Liver (tissue), 3 donors: ENCODE measurements at regions not wholly inside any gene's neighbourhood (a gene's known extent, or its start where the extent isn't known, plus 50 kb on each side); places are given as distances from the start of the nearest gene placed in this dataset.

Experiments used
- EGR1 ChIP-seq, 2 donors: IDR thresholded peaks; 2 replicates each; pipeline ENCODE4 v1.6.1; 2016 to 2018; ENCODE audit warnings: antibody characterized with exemption in 2 of 2, low read depth in 2 of 2
- FOXA1 ChIP-seq: IDR thresholded peaks from 2 replicates; pipeline ENCODE4 v1.6.1; 2016; ENCODE audit warnings: antibody characterized with exemption
- GABPA ChIP-seq, 2 donors: IDR thresholded peaks in 1 of 2; conservative IDR thresholded peaks in 1 of 2; 2 replicates each; pipeline ENCODE4 v1.6.1; 2016; ENCODE audit warnings: antibody characterized with exemption in 2 of 2, mild to moderate bottlenecking in 1 of 2, moderate library complexity in 1 of 2
- HNF4G ChIP-seq: IDR thresholded peaks from 2 replicates; pipeline ENCODE4 v1.6.1; 2016; ENCODE audit warnings: antibody characterized with exemption
- RAD21 ChIP-seq, 2 donors: IDR thresholded peaks; 2 replicates each; pipeline ENCODE4 v1.6.1; 2016; ENCODE audit warnings: antibody characterized with exemption in 2 of 2, mild to moderate bottlenecking in 2 of 2
- SP1 ChIP-seq: IDR thresholded peaks from 2 replicates; pipeline ENCODE4 v1.6.1; 2018; ENCODE audit warnings: antibody characterized with exemption, mild to moderate bottlenecking
- TAF1 ChIP-seq: conservative IDR thresholded peaks from 2 replicates; pipeline ENCODE4 v1.6.1; 2016; ENCODE audit warnings: antibody characterized with exemption, mild to moderate bottlenecking
- YY1 ChIP-seq: IDR thresholded peaks from 2 replicates; pipeline ENCODE4 v1.6.1; 2016; ENCODE audit warnings: antibody characterized with exemption, mild to moderate bottlenecking
- TF ChIP-seq, protein P1 (sequence below): IDR thresholded peaks from 2 replicates; pipeline ENCODE4 v1.6.1; 2016; ENCODE audit warnings: antibody characterized with exemption, mild to moderate bottlenecking
- TF ChIP-seq, protein P2 (sequence below): fragments of 150-350 bp; IDR thresholded peaks from 2 replicates; pipeline ENCODE4 v1.5.1; 2017; ENCODE audit warnings: improper control_type of control experiment, low read depth, low read length; ENCODE audit not compliant: missing input control
- TF ChIP-seq, protein P3 (sequence below): IDR thresholded peaks from 2 replicates; pipeline ENCODE4 v1.6.1; 2016; ENCODE audit warnings: antibody characterized with exemption
- TF ChIP-seq, protein P4 (sequence below): IDR thresholded peaks from 2 replicates; pipeline ENCODE4 v1.6.1; 2016; ENCODE audit warnings: antibody characterized with exemption
- donor health status: healthy.
- donor health status: healthy.

DNA sequence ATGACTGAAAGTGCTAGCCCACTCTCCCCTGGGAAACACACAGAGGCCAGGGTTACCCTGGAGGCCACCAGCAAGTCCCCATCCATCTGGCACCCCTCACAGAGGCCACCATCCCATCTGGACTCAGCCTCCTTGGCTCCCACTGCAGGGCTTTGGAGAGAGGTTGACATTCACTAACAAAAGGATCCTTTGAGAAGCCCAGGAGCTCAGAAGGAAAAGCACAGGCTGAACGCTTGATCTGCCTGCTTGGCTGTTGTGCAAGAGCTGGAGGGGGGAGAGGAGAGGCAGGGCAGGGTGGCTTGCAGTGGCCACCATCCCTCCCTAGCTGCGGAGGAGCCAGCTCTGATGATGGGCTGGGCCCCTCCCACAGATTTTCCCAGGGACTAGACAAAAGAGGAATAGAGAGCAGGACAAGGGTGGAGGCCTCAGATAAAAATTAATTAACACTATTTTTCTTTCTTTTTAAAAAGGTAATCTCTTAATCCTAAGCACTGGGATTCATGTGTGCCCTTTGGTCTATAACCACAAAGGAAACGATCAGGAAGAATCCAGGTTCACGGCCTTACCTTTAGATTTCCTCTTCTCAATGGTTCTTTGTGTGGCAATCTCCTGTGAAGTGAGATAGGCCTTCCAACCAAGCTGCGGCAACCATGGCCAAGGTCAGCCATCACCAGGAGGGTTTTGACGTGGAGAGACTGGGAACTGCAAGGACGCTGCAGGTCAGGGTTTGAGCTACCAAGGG lies 154.7 kb downstream of the BARX2 start:
- TF ChIP-seq, protein P1, sequence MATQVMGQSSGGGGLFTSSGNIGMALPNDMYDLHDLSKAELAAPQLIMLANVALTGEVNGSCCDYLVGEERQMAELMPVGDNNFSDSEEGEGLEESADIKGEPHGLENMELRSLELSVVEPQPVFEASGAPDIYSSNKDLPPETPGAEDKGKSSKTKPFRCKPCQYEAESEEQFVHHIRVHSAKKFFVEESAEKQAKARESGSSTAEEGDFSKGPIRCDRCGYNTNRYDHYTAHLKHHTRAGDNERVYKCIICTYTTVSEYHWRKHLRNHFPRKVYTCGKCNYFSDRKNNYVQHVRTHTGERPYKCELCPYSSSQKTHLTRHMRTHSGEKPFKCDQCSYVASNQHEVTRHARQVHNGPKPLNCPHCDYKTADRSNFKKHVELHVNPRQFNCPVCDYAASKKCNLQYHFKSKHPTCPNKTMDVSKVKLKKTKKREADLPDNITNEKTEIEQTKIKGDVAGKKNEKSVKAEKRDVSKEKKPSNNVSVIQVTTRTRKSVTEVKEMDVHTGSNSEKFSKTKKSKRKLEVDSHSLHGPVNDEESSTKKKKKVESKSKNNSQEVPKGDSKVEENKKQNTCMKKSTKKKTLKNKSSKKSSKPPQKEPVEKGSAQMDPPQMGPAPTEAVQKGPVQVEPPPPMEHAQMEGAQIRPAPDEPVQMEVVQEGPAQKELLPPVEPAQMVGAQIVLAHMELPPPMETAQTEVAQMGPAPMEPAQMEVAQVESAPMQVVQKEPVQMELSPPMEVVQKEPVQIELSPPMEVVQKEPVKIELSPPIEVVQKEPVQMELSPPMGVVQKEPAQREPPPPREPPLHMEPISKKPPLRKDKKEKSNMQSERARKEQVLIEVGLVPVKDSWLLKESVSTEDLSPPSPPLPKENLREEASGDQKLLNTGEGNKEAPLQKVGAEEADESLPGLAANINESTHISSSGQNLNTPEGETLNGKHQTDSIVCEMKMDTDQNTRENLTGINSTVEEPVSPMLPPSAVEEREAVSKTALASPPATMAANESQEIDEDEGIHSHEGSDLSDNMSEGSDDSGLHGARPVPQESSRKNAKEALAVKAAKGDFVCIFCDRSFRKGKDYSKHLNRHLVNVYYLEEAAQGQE: no peak
- TF ChIP-seq, protein P2, sequence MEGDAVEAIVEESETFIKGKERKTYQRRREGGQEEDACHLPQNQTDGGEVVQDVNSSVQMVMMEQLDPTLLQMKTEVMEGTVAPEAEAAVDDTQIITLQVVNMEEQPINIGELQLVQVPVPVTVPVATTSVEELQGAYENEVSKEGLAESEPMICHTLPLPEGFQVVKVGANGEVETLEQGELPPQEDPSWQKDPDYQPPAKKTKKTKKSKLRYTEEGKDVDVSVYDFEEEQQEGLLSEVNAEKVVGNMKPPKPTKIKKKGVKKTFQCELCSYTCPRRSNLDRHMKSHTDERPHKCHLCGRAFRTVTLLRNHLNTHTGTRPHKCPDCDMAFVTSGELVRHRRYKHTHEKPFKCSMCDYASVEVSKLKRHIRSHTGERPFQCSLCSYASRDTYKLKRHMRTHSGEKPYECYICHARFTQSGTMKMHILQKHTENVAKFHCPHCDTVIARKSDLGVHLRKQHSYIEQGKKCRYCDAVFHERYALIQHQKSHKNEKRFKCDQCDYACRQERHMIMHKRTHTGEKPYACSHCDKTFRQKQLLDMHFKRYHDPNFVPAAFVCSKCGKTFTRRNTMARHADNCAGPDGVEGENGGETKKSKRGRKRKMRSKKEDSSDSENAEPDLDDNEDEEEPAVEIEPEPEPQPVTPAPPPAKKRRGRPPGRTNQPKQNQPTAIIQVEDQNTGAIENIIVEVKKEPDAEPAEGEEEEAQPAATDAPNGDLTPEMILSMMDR: no peak
- TF ChIP-seq, protein P3, sequence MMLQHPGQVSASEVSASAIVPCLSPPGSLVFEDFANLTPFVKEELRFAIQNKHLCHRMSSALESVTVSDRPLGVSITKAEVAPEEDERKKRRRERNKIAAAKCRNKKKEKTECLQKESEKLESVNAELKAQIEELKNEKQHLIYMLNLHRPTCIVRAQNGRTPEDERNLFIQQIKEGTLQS: no peak
- no peak for TF ChIP-seq EGR1 (IDR thresholded peaks at IDR 0.05; ENCODE audit: low read depth in 2 of 2)
- TF ChIP-seq, protein P4, sequence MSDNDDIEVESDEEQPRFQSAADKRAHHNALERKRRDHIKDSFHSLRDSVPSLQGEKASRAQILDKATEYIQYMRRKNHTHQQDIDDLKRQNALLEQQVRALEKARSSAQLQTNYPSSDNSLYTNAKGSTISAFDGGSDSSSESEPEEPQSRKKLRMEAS: no peak
- no peak for TF ChIP-seq FOXA1
- TF ChIP-seq TAF1: no peak
- TF ChIP-seq YY1: no peak
- no peak for TF ChIP-seq RAD21 (IDR thresholded peaks at IDR 0.05)
- TF ChIP-seq GABPA (IDR thresholded peaks at IDR 0.05 in 1 of 2, conservative IDR thresholded peaks at IDR 0.05 in 1 of 2): no peak
- TF ChIP-seq SP1: no peak
- no peak for TF ChIP-seq HNF4G
